A673 (cell line): ENCODE measurements at regions not wholly inside any gene's neighbourhood (a gene's known extent, or its start where the extent isn't known, plus 50 kb on each side); places are given as distances from the start of the nearest gene placed in this dataset.
A peak's percentile ranks its signal among the peaks of the same experiment; 100 is the strongest.

Experiments
- BruUV-seq: library from RNA; stranded (reverse); fragments of 400-500 nt; replicated peaks from 2 replicates; lab custom pipeline; 2021; lab: Mats Ljungman, UMichigan
- CTCF ChIA-PET: fragments of 300-600 bp; sonication (Branson Sonifier 250); formaldehyde crosslinking; loops from one replicate; lab custom pipeline; 2022; ENCODE audit warnings: antibody characterized with exemption; lab: Charles Lee
- POLR2A ChIA-PET: fragments of 300-600 bp; sonication (Branson Sonifier 250); formaldehyde crosslinking; loops from one replicate; lab custom pipeline; 2022; ENCODE audit warnings: antibody characterized with exemption; ENCODE audit not compliant: low non-redundant PET; lab: Charles Lee
- DNase-seq: peaks from one replicate; pipeline ENCODE4 v3.0.0-alpha.2; 2015; ENCODE audit warnings: low spot score
- H3K27ac ChIP-seq: fragments of 200-600 bp; sonication (generic); 2 replicates; pipeline ENCODE4 v1.5.1; 2016; ENCODE audit warnings: mixed run types, low read depth, mild to moderate bottlenecking, mixed read lengths, antibody characterized with exemption, low read length; ENCODE audit not compliant: poor library complexity, severe bottlenecking
- H3K27me3 ChIP-seq: fragments of 200-600 bp; sonication (generic); replicated peaks from 2 replicates; pipeline ENCODE4 v1.6.1; 2017; ENCODE audit warnings: mixed run types, low read depth, mild to moderate bottlenecking, mixed read lengths, antibody characterized with exemption, low read length; ENCODE audit not compliant: insufficient read depth, poor library complexity
- H3K36me3 ChIP-seq: fragments of 200-600 bp; sonication (generic); 2 replicates; pipeline ENCODE4 v1.6.1; 2016; ENCODE audit warnings: mixed run types, mild to moderate bottlenecking, mixed read lengths, antibody characterized with exemption, low read length; ENCODE audit not compliant: insufficient read depth, poor library complexity, severe bottlenecking
- H3K4me1 ChIP-seq: fragments of 200-600 bp; sonication (generic); 2 replicates; pipeline ENCODE4 v1.6.1; 2017; ENCODE audit warnings: mixed run types, mild to moderate bottlenecking, mixed read lengths, antibody characterized with exemption, low read length; ENCODE audit not compliant: insufficient read depth, poor library complexity, severe bottlenecking
- H3K4me3 ChIP-seq: fragments of 200-600 bp; sonication (generic); 2 replicates; pipeline ENCODE4 v1.5.1; 2016; ENCODE audit warnings: low read depth, mixed run types, mild to moderate bottlenecking, mixed read lengths, low read length; ENCODE audit not compliant: poor library complexity, severe bottlenecking
- H3K9me3 ChIP-seq: fragments of 200-600 bp; sonication (generic); 2 replicates; pipeline ENCODE4 v1.6.1; 2016; ENCODE audit warnings: mixed run types, low read depth, mild to moderate bottlenecking, mixed read lengths, antibody characterized with exemption, low read length; ENCODE audit not compliant: poor library complexity, severe bottlenecking
- CTCF ChIP-seq: fragments of 300-800, 200-600 bp; sonication (generic); conservative IDR thresholded peaks from 2 replicates; pipeline ENCODE4 v1.5.1; 2017; ENCODE audit warnings: low read depth, mild to moderate bottlenecking, antibody characterized with exemption, low read length, moderate library complexity, mixed read lengths
- EZH2 ChIP-seq: fragments of 200-600 bp; sonication (generic); IDR thresholded peaks from 2 replicates; pipeline ENCODE4 v1.6.1; 2017; ENCODE audit warnings: borderline replicate concordance, low read depth, mild to moderate bottlenecking, mixed read lengths, antibody characterized with exemption, low read length; ENCODE audit not compliant: poor library complexity, severe bottlenecking
- intact Hi-C: fragments of 100-400 bp; cut with micrococcal nuclease; formaldehyde crosslinking; loops from one replicate; pipeline ENCODE4 v1.10.0; 2022; ENCODE audit not compliant: unreplicated experiment

- no TSS peak for BruUV-seq
- ChIA-PET CTCF (no interaction called here), POLR2A (no interaction called here)
- no peaks in the 10 kb centered on the region for H3K4me1 ChIP-seq
- no peaks in the 10 kb centered on the region for H3K27me3 ChIP-seq
- H3K27ac ChIP-seq = no peak overlapping the region
- H3K9me3 ChIP-seq = peaks cover 23% of the 10 kb centered on the region
- H3K4me3 ChIP-seq = no peak overlapping the region
- DNase-seq = peak; percentile 12
- intact Hi-C loops = no loop called here
- no peaks in the 10 kb centered on the region for H3K36me3 ChIP-seq
- no peak for TF ChIP-seq EZH2
- TF ChIP-seq CTCF = no peak
Measured at GRCh38 chr2:228535396-228535795, 353.9 kb upstream of the SPHKAP start.

GRCh38 chr2:228533156-228533555 is 351.7 kb upstream of the SPHKAP start:
- no TSS peak for BruUV-seq
- intact Hi-C loops = no loop called here

GRCh38 chr2:228532233-228532632 is 350.7 kb upstream of the SPHKAP start:
- ChIA-PET POLR2A (no interaction called here), CTCF (no interaction called here)
- H3K4me1 ChIP-seq = no peaks in the 10 kb centered on the region
- H3K9me3 ChIP-seq = peaks cover 23% of the 10 kb centered on the region
- no peak for DNase-seq
- no peak overlapping the region for H3K27ac ChIP-seq
- intact Hi-C loops = no loop called here
- BruUV-seq = no TSS peak
- TF ChIP-seq CTCF = no peak
- TF ChIP-seq EZH2 = no peak
- H3K36me3 ChIP-seq = no peaks in the 10 kb centered on the region
- H3K4me3 ChIP-seq = no peak overlapping the region
- no peaks in the 10 kb centered on the region for H3K27me3 ChIP-seq

More at GRCh38 chr2:228533156-228533555, 351.7 kb upstream of the SPHKAP start:
- no peak overlapping the region for H3K27ac ChIP-seq
- no peaks in the 10 kb centered on the region for H3K36me3 ChIP-seq
- TF ChIP-seq CTCF (no peak), EZH2 (no peak)
- POLR2A ChIA-PET = no interaction called here
- H3K9me3 ChIP-seq = peaks cover 23% of the 10 kb centered on the region
- H3K27me3 ChIP-seq = no peaks in the 10 kb centered on the region
- H3K4me1 ChIP-seq = no peaks in the 10 kb centered on the region
- CTCF ChIA-PET = no interaction called here
- no peak for DNase-seq
- no peak overlapping the region for H3K4me3 ChIP-seq
